OCI-LY1 (cell line): ENCODE measurements at regions not wholly inside any gene's neighbourhood (a gene's known extent, or its start where the extent isn't known, plus 50 kb on each side); places are given as distances from the start of the nearest gene placed in this dataset.

Experiments used
- H2AFZ ChIP-seq: fragments of 200-600 bp; sonication (generic), shearing (Covaris generic); 2 replicates; pipeline ENCODE4 v1.6.0; 2014; ENCODE audit warnings: antibody characterized with exemption, mild to moderate bottlenecking, low read length
- H3F3A ChIP-seq: fragments of 200-600 bp; sonication (generic), shearing (Covaris generic); 2 replicates; pipeline ENCODE4 v1.6.0; 2014; ENCODE audit warnings: mild to moderate bottlenecking, antibody characterized with exemption, low read length, moderate library complexity; ENCODE audit not compliant: insufficient read depth
- H3K27ac ChIP-seq: fragments of 200-600 bp; sonication (generic); 2 replicates; pipeline ENCODE4 v1.5.1; 2014; ENCODE audit warnings: low read length, mixed run types, mild to moderate bottlenecking, low read depth; ENCODE audit not compliant: poor library complexity, severe bottlenecking
- H3K27me3 ChIP-seq: fragments of 200-600 bp; sonication (generic); 2 replicates; pipeline ENCODE4 v1.6.0; 2014; ENCODE audit warnings: antibody characterized with exemption, mild to moderate bottlenecking, low read length, moderate library complexity; ENCODE audit not compliant: insufficient read depth
- H3K36me3 ChIP-seq: fragments of 200-600 bp; sonication (generic); 2 replicates; pipeline ENCODE4 v1.6.1; 2014; ENCODE audit warnings: mild to moderate bottlenecking, antibody characterized with exemption, low read length, moderate library complexity, mixed read lengths; ENCODE audit not compliant: insufficient read depth
- H3K4me1 ChIP-seq: fragments of 200-600 bp; sonication (generic); 2 replicates; pipeline ENCODE4 v1.5.1; 2014; ENCODE audit warnings: mild to moderate bottlenecking, low read length, moderate library complexity; ENCODE audit not compliant: insufficient read depth, severe bottlenecking
- H3K4me2 ChIP-seq: fragments of 200-600 bp; sonication (generic), shearing (Covaris generic); 2 replicates; pipeline ENCODE4 v1.6.1; 2014; ENCODE audit warnings: low read length
- H3K4me3 ChIP-seq: fragments of 200-600 bp; sonication (generic); 2 replicates; pipeline ENCODE4 v1.5.1; 2014; ENCODE audit warnings: low read length, low read depth, mild to moderate bottlenecking, mixed read lengths; ENCODE audit not compliant: poor library complexity, severe bottlenecking
- H3K79me2 ChIP-seq: fragments of 200-600 bp; shearing (Covaris generic); 2 replicates; pipeline ENCODE4 v1.6.1; 2016; ENCODE audit warnings: mixed run types, low read length, mixed read lengths; ENCODE audit not compliant: insufficient read depth
- H3K9ac ChIP-seq: fragments of 200-600 bp; sonication (generic), shearing (Covaris generic); 2 replicates; pipeline ENCODE4 v1.6.1; 2014; ENCODE audit warnings: mild to moderate bottlenecking, low read length, mixed read lengths
- H3K9me2 ChIP-seq: fragments of 200-600 bp; sonication (generic), shearing (Covaris generic); 2 replicates; pipeline ENCODE4 v1.6.1; 2014; ENCODE audit warnings: low read depth, mild to moderate bottlenecking, low read length, mixed read lengths
- H3K9me3 ChIP-seq: fragments of 200-600 bp; shearing (Covaris generic); 2 replicates; pipeline ENCODE4 v1.6.1; 2014; ENCODE audit warnings: low read length, mixed read lengths
- H4K20me1 ChIP-seq: fragments of 200-600 bp; sonication (generic), shearing (Covaris generic); 2 replicates; pipeline ENCODE4 v1.6.0; 2016; ENCODE audit warnings: mild to moderate bottlenecking, low read length; ENCODE audit not compliant: insufficient read depth
- CTCF ChIP-seq: fragments of 200-600 bp; sonication (generic), shearing (Covaris generic); IDR thresholded peaks from 2 replicates; pipeline ENCODE4 v1.5.1; 2017; ENCODE audit warnings: mild to moderate bottlenecking, antibody characterized with exemption, low read length, moderate library complexity, mixed read lengths
- EZH2 ChIP-seq: fragments of 200-600 bp; sonication (generic), shearing (Covaris generic); IDR thresholded peaks from 2 replicates; pipeline ENCODE4 v1.8.0; 2017; ENCODE audit warnings: borderline replicate concordance, mixed run types, mild to moderate bottlenecking, antibody characterized with exemption, low read length, moderate library complexity, mixed read lengths

- H3K36me3 ChIP-seq = no peaks in the 10 kb centered on the region
- H3K4me2 ChIP-seq = no peak overlapping the region; the same call in 1 of the 2 replicates
- H3K4me3 ChIP-seq = no peak overlapping the region
- no peaks in the 10 kb centered on the region for H3F3A ChIP-seq
- H3K27ac ChIP-seq = no peak overlapping the region
- TF ChIP-seq CTCF (no peak), EZH2 (no peak)
- H2AFZ ChIP-seq = no peak overlapping the region
- no peaks in the 10 kb centered on the region for H3K9me3 ChIP-seq
- no peaks in the 10 kb centered on the region for H3K9me2 ChIP-seq
- no peaks in the 10 kb centered on the region for H4K20me1 ChIP-seq
- H3K9ac ChIP-seq = no peak overlapping the region
- no peaks in the 10 kb centered on the region for H3K4me1 ChIP-seq
- no peaks in the 10 kb centered on the region for H3K79me2 ChIP-seq
- H3K27me3 ChIP-seq = 0 out of 2 replicates have a peak, but pooled peaks cover 5% of the 10 kb centered on the region
Observed at GRCh38 chr15:79193103-79193502, 89.4 kb upstream of the ANKRD34C start.

- Histone ChIP-seq H3K4me3 (no peak overlapping the region), H3K36me3 (no peaks in the 10 kb centered on the region), H3K9me3 (no peaks in the 10 kb centered on the region), H3K27ac (no peak overlapping the region), H2AFZ (no peak overlapping the region), H3K4me2 (peak overlapping the region; percentile 14; the same call in 1 of the 2 replicates), H3K9ac (no peak overlapping the region), H4K20me1 (no peaks in the 10 kb centered on the region), H3K79me2 (no peaks in the 10 kb centered on the region), H3F3A (no peaks in the 10 kb centered on the region), H3K9me2 (no peaks in the 10 kb centered on the region), H3K4me1 (no peaks in the 10 kb centered on the region), H3K27me3 (0 out of 2 replicates have a peak, but pooled peaks cover 5% of the 10 kb centered on the region)
- no peak for TF ChIP-seq EZH2
- TF ChIP-seq CTCF = no peak
Observed at GRCh38 chr15:79192462-79193036, 90.0 kb upstream of the ANKRD34C start.

GRCh38 chr15:79190093-79190492, 92.4 kb upstream of the ANKRD34C start:
- H4K20me1 ChIP-seq = no peaks in the 10 kb centered on the region
- no peaks in the 10 kb centered on the region for H3K9me3 ChIP-seq
- H3K36me3 ChIP-seq = no peaks in the 10 kb centered on the region
- H3K4me3 ChIP-seq = no peak overlapping the region
- no peaks in the 10 kb centered on the region for H3K27me3 ChIP-seq
- no peak overlapping the region for H3K4me2 ChIP-seq
- no peaks in the 10 kb centered on the region for H3F3A ChIP-seq
- no peak overlapping the region for H3K27ac ChIP-seq
- H2AFZ ChIP-seq = no peak overlapping the region
- H3K9ac ChIP-seq = no peak overlapping the region
- no peak for TF ChIP-seq EZH2
- no peak for TF ChIP-seq CTCF
- no peaks in the 10 kb centered on the region for H3K79me2 ChIP-seq
- H3K4me1 ChIP-seq = no peaks in the 10 kb centered on the region
- no peaks in the 10 kb centered on the region for H3K9me2 ChIP-seq
